ENCODE measurements at regions not wholly inside any gene's neighbourhood (a gene's known extent, or its start where the extent isn't known, plus 50 kb on each side); places are given as distances from the start of the nearest gene placed in this dataset.

DNA sequence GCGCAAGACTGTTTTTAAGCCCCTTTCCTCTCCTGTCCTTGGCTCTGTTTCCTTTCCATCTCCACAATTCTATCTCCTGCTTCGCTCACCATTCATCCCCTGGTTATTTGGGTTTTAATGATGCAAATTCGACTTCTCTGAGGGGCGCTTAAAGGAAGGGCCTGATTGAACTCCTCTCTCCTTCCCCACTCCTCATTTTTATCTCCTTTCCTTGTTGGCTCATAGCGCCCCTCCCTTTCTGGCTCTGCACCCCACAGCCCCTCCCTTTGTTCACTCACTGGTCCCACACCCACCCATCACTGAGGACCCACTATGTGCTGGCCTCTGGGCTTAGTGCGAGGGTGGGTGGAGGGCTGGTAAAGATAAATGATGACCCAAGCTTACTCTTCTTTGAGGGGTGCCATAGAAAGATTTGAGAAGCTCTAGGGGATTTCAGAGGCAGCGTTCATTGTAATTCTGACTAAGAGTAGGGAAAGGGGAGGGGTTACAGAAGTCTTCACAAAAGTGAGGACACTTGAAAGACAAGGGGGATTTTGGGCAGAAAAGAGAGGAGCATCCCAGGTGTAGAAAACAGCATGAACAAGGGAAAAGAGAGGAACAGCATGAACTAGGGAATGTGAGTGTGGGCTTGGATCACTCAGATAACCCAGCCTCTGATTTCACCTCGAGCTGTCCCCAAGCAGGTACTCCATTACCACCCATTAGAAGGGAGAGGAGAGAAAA, 507.8 kb downstream of the CD83 start:
- POLR2A ChIA-PET: no interaction called here
- H3K4me3 ChIP-seq (replicated peaks in 1 of 3; ENCODE audit: insufficient read depth in 1 of 3, low read depth in 2 of 3, low read length in 3 of 3): no peak overlapping the region
- H3K36me3 ChIP-seq (replicated peaks in 1 of 2; ENCODE audit: control insufficient read depth in 1 of 2, insufficient read depth in 2 of 2, low read length in 2 of 2): no peaks in the 10 kb centered on the region
- no peak overlapping the region for H3K9ac ChIP-seq (ENCODE audit: insufficient read depth, low read depth, low read length)
- peaks cover 34% of the 10 kb centered on the region for H3K4me1 ChIP-seq (ENCODE audit: insufficient read depth, low read length)
- no peaks in the 10 kb centered on the region for H3K9me3 ChIP-seq (ENCODE audit: low read length)
- no peak overlapping the region for H2AFZ ChIP-seq (ENCODE audit: low read length)
- H4K20me1 ChIP-seq (ENCODE audit: insufficient read depth, low read length): no peaks in the 10 kb centered on the region
- H3K4me2 ChIP-seq (ENCODE audit: low read depth, low read length): no peak overlapping the region
- no peak overlapping the region for H3K27ac ChIP-seq (ENCODE audit: extremely low read length, insufficient read depth, low read length)
- WGBS (ENCODE audit: low lambda C conversion rate): 59% methylated on average over 8 of the region's 8 CpGs
- in situ Hi-C loops (cut with HindIII; ENCODE audit: extremely low pct_ligation_motif_present, low pct_unique_long_range_greater_than_20kb): no loop called here
- ATAC-seq: no peak
- no peak for DNase-seq (ENCODE audit: low spot score)
- FAIRE-seq: no peak
- TF ChIP-seq TAF15 (IDR thresholded peaks at IDR 0.05; ENCODE audit: low read depth, low read length, poor library complexity, severe bottlenecking): no peak
- TF ChIP-seq ZUFSP (CRISPR knock-in tag; IDR thresholded peaks at IDR 0.05; ENCODE audit: borderline replicate concordance): no peak
- CTCF ChIA-PET (ENCODE audit: low intra/inter-chr PET ratio, low total read pairs): no interaction called here
- BruUV-seq (replicated peaks): no TSS peak
- peaks cover 0 to 4% of the 10 kb centered on the region in 2 experiments; a peak in 2 of 5 replicates for H3K27me3 ChIP-seq (ENCODE audit: control insufficient read depth in 1 of 2, insufficient read depth in 2 of 2, low read length in 2 of 2)
- no peaks in the 10 kb centered on the region for H3K79me2 ChIP-seq (ENCODE audit: insufficient read depth, low read length)
- intact Hi-C loops (cut with micrococcal nuclease; ENCODE audit: unreplicated experiment): no loop called here

DNA sequence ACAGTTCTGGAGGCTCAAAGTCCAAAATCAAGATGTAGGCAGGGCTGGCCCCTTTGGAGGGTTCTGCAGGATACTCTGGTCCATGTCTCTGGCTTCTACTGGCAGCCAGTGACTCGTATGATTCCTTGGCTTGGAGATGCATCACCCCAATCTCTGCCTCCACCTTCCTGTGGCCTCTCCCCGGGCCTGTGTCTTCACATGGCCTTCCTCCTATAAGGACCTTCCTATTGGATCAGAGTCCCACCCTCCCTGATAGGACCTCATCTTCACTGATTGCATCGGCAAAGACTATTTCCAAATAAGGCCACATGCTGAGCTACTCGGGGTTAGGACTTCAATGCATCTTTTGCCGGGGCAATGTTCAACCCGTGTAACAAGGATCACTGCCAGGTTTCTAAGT, 509.0 kb downstream of the CD83 start:
- Histone ChIP-seq H3K4me3 (replicated peaks in 1 of 3; ENCODE audit: insufficient read depth in 1 of 3, low read depth in 2 of 3, low read length in 3 of 3) (no peak overlapping the region), H3K9me3 (ENCODE audit: low read length) (no peaks in the 10 kb centered on the region), H3K9ac (ENCODE audit: insufficient read depth, low read depth, low read length) (no peak overlapping the region), H3K27me3 (ENCODE audit: control insufficient read depth in 1 of 2, insufficient read depth in 2 of 2, low read length in 2 of 2) (peaks cover 0 to under 1% of the 10 kb centered on the region in 2 experiments; a peak in 2 of 5 replicates), H3K36me3 (replicated peaks in 1 of 2; ENCODE audit: control insufficient read depth in 1 of 2, insufficient read depth in 2 of 2, low read length in 2 of 2) (no peaks in the 10 kb centered on the region), H4K20me1 (ENCODE audit: insufficient read depth, low read length) (no peaks in the 10 kb centered on the region), H3K79me2 (ENCODE audit: insufficient read depth, low read length) (no peaks in the 10 kb centered on the region), H3K27ac (ENCODE audit: extremely low read length, insufficient read depth, low read length) (no peak overlapping the region), H2AFZ (ENCODE audit: low read length) (no peak overlapping the region), H3K4me2 (ENCODE audit: low read depth, low read length) (no peak overlapping the region), H3K4me1 (ENCODE audit: insufficient read depth, low read length) (peaks cover 22% of the 10 kb centered on the region)
- TF ChIP-seq ZSCAN29 (CRISPR knock-in tag; conservative IDR thresholded peaks at IDR 0.05): no peak
- TF ChIP-seq RELA (CRISPR knock-in tag; IDR thresholded peaks at IDR 0.05): no peak
- no peak for TF ChIP-seq POLR2A (IDR thresholded peaks at IDR 0.05; ENCODE audit: insufficient read depth in 1 of 2, low read depth in 2 of 2, low read length in 2 of 2)
- intact Hi-C loops (cut with micrococcal nuclease; ENCODE audit: unreplicated experiment): no loop called here
- in situ Hi-C loops (cut with HindIII; ENCODE audit: extremely low pct_ligation_motif_present, low pct_unique_long_range_greater_than_20kb): no loop called here
- WGBS (ENCODE audit: low lambda C conversion rate): 22% methylated on average over 6 of the region's 6 CpGs
- no peak for DNase-seq (ENCODE audit: low spot score)
- no TSS peak for BruUV-seq (replicated peaks)
- ATAC-seq: no peak
- ChIA-PET CTCF (ENCODE audit: low intra/inter-chr PET ratio, low total read pairs) (no interaction called here), POLR2A (no interaction called here)
- FAIRE-seq: no peak

Data from HepG2 (cell line).